ENCODE measurements at regions not wholly inside any gene's neighbourhood (a gene's known extent, or its start where the extent isn't known, plus 50 kb on each side); places are given as distances from the start of the nearest gene placed in this dataset.

GRCh38 chr5:72588640-72589039 is 81.4 kb upstream of the ZNF366 start:
- no peak for TF ChIP-seq POLR2A (IDR thresholded peaks at IDR 0.05)
- TF ChIP-seq CTCF (IDR thresholded peaks at IDR 0.05) = no peak
